ENCODE measurements at regions not wholly inside any gene's neighbourhood (a gene's known extent, or its start where the extent isn't known, plus 50 kb on each side); places are given as distances from the start of the nearest gene placed in this dataset.

DNA sequence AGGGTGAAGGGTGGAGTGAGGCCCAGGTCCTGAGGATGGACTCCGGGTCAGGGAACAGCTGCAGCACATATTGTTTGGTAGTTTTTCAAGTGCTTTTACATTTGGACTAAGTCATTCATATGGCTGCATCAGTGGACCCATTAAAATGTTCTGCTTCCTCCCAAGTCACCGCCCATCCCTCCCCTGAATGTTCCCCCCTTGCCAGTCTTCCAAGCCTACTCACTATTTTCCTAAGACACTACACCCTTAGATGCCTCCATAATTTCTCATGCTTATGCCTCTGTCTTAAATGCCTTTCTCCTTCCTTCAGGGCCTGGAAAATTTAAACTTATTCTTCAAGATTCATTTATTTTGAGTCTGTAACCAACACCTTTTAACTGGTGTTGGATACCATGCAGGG lies 86.6 kb upstream of the NR4A3 start:
- no peak for DNase-seq
- Histone ChIP-seq H2AK5ac (ENCODE audit: low read length, severe bottlenecking) (no peak overlapping the region), H3K4me1 (ENCODE audit: control insufficient read depth, insufficient read depth, low read depth, low read length) (no peaks in the 10 kb centered on the region), H3K14ac (ENCODE audit: low read length in 2 of 2) (no peak overlapping the region), H2BK15ac (ENCODE audit: low read depth, poor library complexity, severe bottlenecking) (no peak overlapping the region), H3K36me3 (ENCODE audit: control insufficient read depth in 1 of 2, insufficient read depth in 2 of 2, low read depth in 1 of 2, low read length in 2 of 2) (no peaks in the 10 kb centered on the region), H2BK5ac (ENCODE audit: low read depth, low read length, poor library complexity, severe bottlenecking) (no peak overlapping the region), H3K4me3 (ENCODE audit: insufficient read depth in 1 of 2, low read depth in 1 of 2, low read length in 2 of 2) (no peak overlapping the region), H3K9ac (ENCODE audit: low read length) (no peak overlapping the region), H3K27me3 (ENCODE audit: control insufficient read depth in 1 of 2, insufficient read depth in 1 of 2, low read length in 2 of 2) (peaks cover 0 to 3% of the 10 kb centered on the region in 2 experiments), H3K4ac (ENCODE audit: low read depth in 1 of 2, low read length in 2 of 2) (no peak overlapping the region), H4K91ac (ENCODE audit: low read length) (no peak overlapping the region), H3K23ac (ENCODE audit: low read length in 2 of 2) (no peak overlapping the region), H3K27ac (ENCODE audit: low read length, poor library complexity, severe bottlenecking) (no peak overlapping the region), H3K79me1 (replicated peaks; ENCODE audit: low read length, poor library complexity, severe bottlenecking) (no peaks in the 10 kb centered on the region), H3K18ac (ENCODE audit: low read depth in 1 of 2, low read length in 2 of 2) (no peak overlapping the region), H2BK12ac (ENCODE audit: low read length in 2 of 2) (no peak overlapping the region), H2AFZ (ENCODE audit: low read depth, low read length) (no peak overlapping the region), H3K4me2 (ENCODE audit: low read length, poor library complexity, severe bottlenecking) (no peak overlapping the region), H4K8ac (ENCODE audit: low read length) (no peak overlapping the region), H3K9me3 (ENCODE audit: control insufficient read depth, low read length) (no peaks in the 10 kb centered on the region), H2BK120ac (ENCODE audit: low read depth, low read length) (no peak overlapping the region)
- 91% methylated on average over 2 of the region's 2 CpGs for WGBS

- H2BK15ac ChIP-seq (ENCODE audit: low read depth, poor library complexity, severe bottlenecking) = no peak overlapping the region
Observed at GRCh38 chr9:99736291-99736690, 85.4 kb upstream of the NR4A3 start.

DNA sequence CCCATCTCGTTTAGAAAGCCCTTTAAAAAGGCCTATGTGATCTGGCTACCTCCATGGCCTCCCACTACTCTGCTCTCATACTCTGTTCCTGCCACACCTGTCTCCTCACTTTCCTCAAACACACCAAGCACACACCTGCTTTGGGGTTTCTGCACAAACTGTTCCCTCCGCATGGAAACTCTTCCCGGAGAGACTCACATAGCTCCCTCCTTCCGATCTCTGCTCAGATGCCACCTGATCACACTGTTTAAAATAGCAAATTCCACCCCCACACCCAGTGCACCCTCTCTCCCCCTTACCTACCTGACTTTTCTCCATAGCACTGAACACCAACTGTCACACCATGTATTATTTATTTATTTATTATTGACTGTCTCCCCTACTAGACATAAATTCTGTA lies 84.0 kb upstream of the NR4A3 start:
- no peaks in the 10 kb centered on the region for H3K9me3 ChIP-seq (ENCODE audit: control insufficient read depth, low read length)
- no peak overlapping the region for H3K4ac ChIP-seq (ENCODE audit: low read depth in 1 of 2, low read length in 2 of 2)
- no peak overlapping the region for H3K18ac ChIP-seq (ENCODE audit: low read depth in 1 of 2, low read length in 2 of 2)
- no peak overlapping the region for H3K4me3 ChIP-seq (ENCODE audit: insufficient read depth in 1 of 2, low read depth in 1 of 2, low read length in 2 of 2)
- H3K79me1 ChIP-seq (replicated peaks; ENCODE audit: low read length, poor library complexity, severe bottlenecking) = no peaks in the 10 kb centered on the region
- no peak overlapping the region for H3K9ac ChIP-seq (ENCODE audit: low read length)
- no peaks in the 10 kb centered on the region for H3K27me3 ChIP-seq (ENCODE audit: control insufficient read depth in 1 of 2, insufficient read depth in 1 of 2, low read length in 2 of 2)
- no peaks in the 10 kb centered on the region for H3K36me3 ChIP-seq (ENCODE audit: control insufficient read depth in 1 of 2, insufficient read depth in 2 of 2, low read depth in 1 of 2, low read length in 2 of 2)
- H2BK12ac ChIP-seq (ENCODE audit: low read length in 2 of 2) = no peak overlapping the region
- H2BK120ac ChIP-seq (ENCODE audit: low read depth, low read length) = no peak overlapping the region
- H2BK5ac ChIP-seq (ENCODE audit: low read depth, low read length, poor library complexity, severe bottlenecking) = no peak overlapping the region
- whole genome bisulfite sequencing = 91% methylated on average over 4 of the region's 4 CpGs
- DNase-seq = no peak
- no peak overlapping the region for H4K8ac ChIP-seq (ENCODE audit: low read length)
- H2AFZ ChIP-seq (ENCODE audit: low read depth, low read length) = no peak overlapping the region
- no peak overlapping the region for H3K14ac ChIP-seq (ENCODE audit: low read length in 2 of 2)
- no peaks in the 10 kb centered on the region for H3K4me1 ChIP-seq (ENCODE audit: control insufficient read depth, insufficient read depth, low read depth, low read length)
- no peak overlapping the region for H2AK5ac ChIP-seq (ENCODE audit: low read length, severe bottlenecking)
- no peak overlapping the region for H2BK15ac ChIP-seq (ENCODE audit: low read depth, poor library complexity, severe bottlenecking)
- no peak overlapping the region for H4K91ac ChIP-seq (ENCODE audit: low read length)
- H3K23ac ChIP-seq (ENCODE audit: low read length in 2 of 2) = no peak overlapping the region
- H3K27ac ChIP-seq (ENCODE audit: low read length, poor library complexity, severe bottlenecking) = no peak overlapping the region
- no peak overlapping the region for H3K4me2 ChIP-seq (ENCODE audit: low read length, poor library complexity, severe bottlenecking)

More at GRCh38 chr9:99736291-99736690, 85.4 kb upstream of the NR4A3 start:
- Histone ChIP-seq H4K8ac (ENCODE audit: low read length) (no peak overlapping the region), H3K14ac (ENCODE audit: low read length in 2 of 2) (no peak overlapping the region), H3K18ac (ENCODE audit: low read depth in 1 of 2, low read length in 2 of 2) (no peak overlapping the region), H3K36me3 (ENCODE audit: control insufficient read depth in 1 of 2, insufficient read depth in 2 of 2, low read depth in 1 of 2, low read length in 2 of 2) (no peaks in the 10 kb centered on the region), H2BK5ac (ENCODE audit: low read depth, low read length, poor library complexity, severe bottlenecking) (no peak overlapping the region), H2BK120ac (ENCODE audit: low read depth, low read length) (no peak overlapping the region), H2AK5ac (ENCODE audit: low read length, severe bottlenecking) (no peak overlapping the region), H2BK12ac (ENCODE audit: low read length in 2 of 2) (no peak overlapping the region), H3K4me1 (ENCODE audit: control insufficient read depth, insufficient read depth, low read depth, low read length) (no peaks in the 10 kb centered on the region), H2AFZ (ENCODE audit: low read depth, low read length) (no peak overlapping the region), H3K27ac (ENCODE audit: low read length, poor library complexity, severe bottlenecking) (no peak overlapping the region), H3K9me3 (ENCODE audit: control insufficient read depth, low read length) (no peaks in the 10 kb centered on the region), H3K4me2 (ENCODE audit: low read length, poor library complexity, severe bottlenecking) (no peak overlapping the region), H3K4ac (ENCODE audit: low read depth in 1 of 2, low read length in 2 of 2) (no peak overlapping the region), H3K4me3 (ENCODE audit: insufficient read depth in 1 of 2, low read depth in 1 of 2, low read length in 2 of 2) (no peak overlapping the region), H3K27me3 (ENCODE audit: control insufficient read depth in 1 of 2, insufficient read depth in 1 of 2, low read length in 2 of 2) (peaks cover 0 to 3% of the 10 kb centered on the region in 2 experiments), H3K79me1 (replicated peaks; ENCODE audit: low read length, poor library complexity, severe bottlenecking) (no peaks in the 10 kb centered on the region), H3K23ac (ENCODE audit: low read length in 2 of 2) (no peak overlapping the region), H4K91ac (ENCODE audit: low read length) (no peak overlapping the region), H3K9ac (ENCODE audit: low read length) (peak overlapping the region; percentile 72)
- whole genome bisulfite sequencing = 50% methylated on average over 1 of the region's 3 CpGs
- DNase-seq = no peak

GRCh38 chr9:99743006-99743405 lies 78.7 kb upstream of the NR4A3 start:
- Histone ChIP-seq H2AFZ (ENCODE audit: low read depth, low read length) (no peak overlapping the region), H2AK5ac (ENCODE audit: low read length, severe bottlenecking) (no peak overlapping the region), H2BK5ac (ENCODE audit: low read depth, low read length, poor library complexity, severe bottlenecking) (no peak overlapping the region), H3K4me1 (ENCODE audit: control insufficient read depth, insufficient read depth, low read depth, low read length) (no peaks in the 10 kb centered on the region), H3K4me2 (ENCODE audit: low read length, poor library complexity, severe bottlenecking) (no peak overlapping the region), H3K27me3 (ENCODE audit: control insufficient read depth in 1 of 2, insufficient read depth in 1 of 2, low read length in 2 of 2) (peaks cover 0 to 4% of the 10 kb centered on the region in 2 experiments), H3K79me1 (replicated peaks; ENCODE audit: low read length, poor library complexity, severe bottlenecking) (no peaks in the 10 kb centered on the region), H3K4me3 (ENCODE audit: insufficient read depth in 1 of 2, low read depth in 1 of 2, low read length in 2 of 2) (no peak overlapping the region), H3K18ac (ENCODE audit: low read depth in 1 of 2, low read length in 2 of 2) (no peak overlapping the region), H3K9me3 (ENCODE audit: control insufficient read depth, low read length) (no peaks in the 10 kb centered on the region), H2BK12ac (ENCODE audit: low read length in 2 of 2) (no peak overlapping the region), H2BK120ac (ENCODE audit: low read depth, low read length) (no peak overlapping the region), H4K91ac (ENCODE audit: low read length) (no peak overlapping the region), H3K36me3 (ENCODE audit: control insufficient read depth in 1 of 2, insufficient read depth in 2 of 2, low read depth in 1 of 2, low read length in 2 of 2) (no peaks in the 10 kb centered on the region), H3K9ac (ENCODE audit: low read length) (no peak overlapping the region), H3K23ac (ENCODE audit: low read length in 2 of 2) (no peak overlapping the region), H3K14ac (ENCODE audit: low read length in 2 of 2) (no peak overlapping the region), H2BK15ac (ENCODE audit: low read depth, poor library complexity, severe bottlenecking) (no peak overlapping the region), H3K4ac (ENCODE audit: low read depth in 1 of 2, low read length in 2 of 2) (no peak overlapping the region), H3K27ac (ENCODE audit: low read length, poor library complexity, severe bottlenecking) (no peak overlapping the region), H4K8ac (ENCODE audit: low read length) (no peak overlapping the region)
- WGBS = no CpG with 5 or more reads among the region's 2 CpGs
- DNase-seq = no peak

All from mesenchymal stem cell (in vitro differentiated cells and primary cell).